Activated CD8-positive, alpha-beta memory T cell treated with anti-CD3 and anti-CD28 coated beads for 1 hour (primary cell): ENCODE measurements at regions not wholly inside any gene's neighbourhood (a gene's known extent, or its start where the extent isn't known, plus 50 kb on each side); places are given as distances from the start of the nearest gene placed in this dataset.

Experiments used
- DNase-seq, 2 donors: peaks; one replicate each; pipeline ENCODE4 v3.0.0-alpha.2; 2020; ENCODE audit warnings: low read depth in 1 of 2; ENCODE audit errors: extremely low read depth in 1 of 2

- DNase-seq: no peak
These were observed 118.4 kb upstream of the HAAO start for GRCh38 chr2:42910645-42911405.

GRCh38 chr2:42909966-42910365 lies 117.6 kb upstream of the HAAO start:
- no peak for DNase-seq

GRCh38 chr2:42908518-42909200 lies 116.3 kb upstream of the HAAO start:
- no peak for DNase-seq

- DNase-seq: no peak
These were observed 115.5 kb upstream of the HAAO start for GRCh38 chr2:42907835-42908234.

GRCh38 chr2:42906557-42907411 lies 114.4 kb upstream of the HAAO start:
- no peak for DNase-seq

GRCh38 chr2:42906111-42906556 lies 113.8 kb upstream of the HAAO start:
- no peak for DNase-seq

GRCh38 chr2:42905341-42906110 lies 113.1 kb upstream of the HAAO start:
- no peak for DNase-seq

- no peak for DNase-seq
These were observed 112.1 kb upstream of the HAAO start for GRCh38 chr2:42904576-42904876.

- no peak for DNase-seq
These were observed 111.6 kb upstream of the HAAO start for GRCh38 chr2:42903821-42904575.

GRCh38 chr2:42902939-42903709 lies 110.7 kb upstream of the HAAO start:
- DNase-seq: no peak

GRCh38 chr2:42901076-42901640 lies 108.8 kb upstream of the HAAO start:
- DNase-seq: no peak

- DNase-seq: no peak
These were observed 108.0 kb upstream of the HAAO start for GRCh38 chr2:42900289-42900891.

GRCh38 chr2:42897358-42897757 lies 105.0 kb upstream of the HAAO start:
- DNase-seq: no peak

- no peak for DNase-seq
These were observed 103.4 kb upstream of the HAAO start for GRCh38 chr2:42895791-42896135.

- DNase-seq: no peak
These were observed 102.9 kb upstream of the HAAO start for GRCh38 chr2:42895134-42895790.

- DNase-seq: no peak
These were observed 100.8 kb upstream of the HAAO start for GRCh38 chr2:42893047-42893758.

- DNase-seq: no peak
These were observed 98.5 kb upstream of the HAAO start for GRCh38 chr2:42890791-42891355.
